Activated naive CD8-positive, alpha-beta T cell treated with anti-CD3 and anti-CD28 coated beads, Interleukin-2, amount 50 U/mL, for 16 hours (primary cell): ENCODE measurements at regions not wholly inside any gene's neighbourhood (a gene's known extent, or its start where the extent isn't known, plus 50 kb on each side); places are given as distances from the start of the nearest gene placed in this dataset.
"Not testable (repeated sequence)": the region's sequence is repeated elsewhere in the genome, so short reads cannot be mapped to it uniquely, and the experiment has no call there.

Experiments used
- DNase-seq: peaks from one replicate; pipeline ENCODE4 v3.0.0-alpha.2; 2020; ENCODE audit warnings: low read depth, low spot score

GRCh38 chr3:75583116-75583515 is 81.0 kb upstream of the FRG2C start:
- DNase-seq = not testable (repeated sequence)

- not testable (repeated sequence) for DNase-seq
Measured at GRCh38 chr3:75587695-75588094, 76.4 kb upstream of the FRG2C start.

- not testable (repeated sequence) for DNase-seq
Measured at GRCh38 chr3:75590382-75590781, 73.7 kb upstream of the FRG2C start.

- not testable (repeated sequence) for DNase-seq
Measured at GRCh38 chr3:75604286-75604934, 59.7 kb upstream of the FRG2C start.

GRCh38 chr3:75607996-75608395 is 56.1 kb upstream of the FRG2C start:
- not testable (repeated sequence) for DNase-seq

GRCh38 chr3:75609598-75609997 is 54.5 kb upstream of the FRG2C start:
- not testable (repeated sequence) for DNase-seq

GRCh38 chr3:75610773-75611172 is 53.4 kb upstream of the FRG2C start:
- no peak for DNase-seq

GRCh38 chr3:75611724-75612460 is 52.2 kb upstream of the FRG2C start:
- DNase-seq = not testable (repeated sequence)
